ENCODE measurements at regions not wholly inside any gene's neighbourhood (a gene's known extent, or its start where the extent isn't known, plus 50 kb on each side); places are given as distances from the start of the nearest gene placed in this dataset.

DNA sequence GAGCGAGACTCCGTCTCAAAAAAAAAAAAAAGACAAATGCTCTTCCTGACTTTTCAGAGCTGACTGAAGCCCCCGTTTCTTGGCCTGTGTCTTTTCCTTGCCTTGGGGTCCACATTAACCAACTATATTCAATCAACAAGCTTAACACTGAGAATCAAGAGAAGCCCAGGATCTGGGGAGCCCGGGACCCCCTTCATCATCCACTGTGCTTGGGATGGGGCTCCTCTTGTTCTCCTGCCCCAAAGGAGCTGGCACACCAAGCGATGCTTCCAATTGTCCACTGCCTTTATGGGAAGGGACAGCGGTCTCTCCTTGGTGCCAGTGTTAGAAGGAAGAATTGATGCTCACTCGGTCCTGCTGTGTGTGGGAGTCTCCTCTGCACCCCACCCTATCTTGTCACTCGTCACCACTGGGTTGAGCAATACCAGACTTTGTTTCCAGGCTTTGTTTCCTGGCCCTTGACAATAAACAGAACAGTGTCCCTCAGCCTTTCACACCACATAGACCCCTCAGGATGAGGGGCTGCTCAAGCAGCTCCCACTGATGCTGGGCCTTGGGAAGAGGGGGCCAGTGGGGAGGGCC lies 146.7 kb downstream of the KCNJ12 start:
- no peak overlapping the region for H3K9ac ChIP-seq (ENCODE audit: low read length)
- H3K36me3 ChIP-seq (ENCODE audit: control insufficient read depth, low read depth, low read length) = no peaks in the 10 kb centered on the region
- H3K4me3 ChIP-seq (ENCODE audit: low read length) = no peak overlapping the region
- H3K4me1 ChIP-seq (ENCODE audit: control insufficient read depth, low read depth, low read length) = no peaks in the 10 kb centered on the region
- no peaks in the 10 kb centered on the region for H3K9me3 ChIP-seq (ENCODE audit: control insufficient read depth, low read depth, low read length)
- H3K27me3 ChIP-seq (ENCODE audit: control insufficient read depth, insufficient read depth, low read length) = no peaks in the 10 kb centered on the region
- H3K27ac ChIP-seq (ENCODE audit: low read length) = no peak overlapping the region

DNA sequence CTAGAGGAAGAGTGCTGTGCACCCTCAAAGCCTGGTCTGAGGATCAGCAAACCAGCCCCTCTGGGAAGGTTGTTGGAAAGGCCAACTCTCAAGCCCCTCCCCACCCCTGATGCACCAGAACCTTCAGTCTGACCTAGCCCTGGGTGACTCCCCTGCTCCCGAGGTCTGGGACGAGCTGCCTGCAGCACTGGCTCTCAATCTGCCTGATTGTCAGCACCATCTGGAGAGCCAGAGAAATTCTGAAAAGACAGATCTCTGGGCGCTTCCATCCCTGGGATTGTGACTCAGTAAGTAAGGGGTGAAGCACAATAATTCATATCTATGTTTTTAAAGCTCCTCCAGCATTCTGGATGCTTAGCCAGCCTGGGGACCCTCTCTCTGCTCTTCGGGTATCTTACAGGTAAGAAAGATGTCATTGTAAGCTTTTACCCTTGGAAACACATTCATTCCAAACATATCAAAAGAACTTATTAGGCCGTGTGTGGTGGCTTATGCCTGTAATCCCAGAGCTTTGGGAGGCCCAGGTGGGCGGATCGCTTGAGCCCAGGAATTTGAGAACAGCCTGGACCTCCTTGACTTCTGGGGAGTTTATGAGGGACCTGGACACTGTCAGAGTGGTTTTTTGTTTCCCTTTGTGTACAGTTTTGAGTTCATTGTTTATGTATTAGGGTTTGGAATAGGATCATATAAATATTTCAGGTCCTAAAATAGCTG lies 147.5 kb downstream of the KCNJ12 start:
- H3K4me3 ChIP-seq (ENCODE audit: low read length) = no peak overlapping the region
- no peaks in the 10 kb centered on the region for H3K27me3 ChIP-seq (ENCODE audit: control insufficient read depth, insufficient read depth, low read length)
- H3K9me3 ChIP-seq (ENCODE audit: control insufficient read depth, low read depth, low read length) = no peaks in the 10 kb centered on the region
- no peaks in the 10 kb centered on the region for H3K36me3 ChIP-seq (ENCODE audit: control insufficient read depth, low read depth, low read length)
- no peaks in the 10 kb centered on the region for H3K4me1 ChIP-seq (ENCODE audit: control insufficient read depth, low read depth, low read length)
- H3K9ac ChIP-seq (ENCODE audit: low read length) = no peak overlapping the region
- H3K27ac ChIP-seq (ENCODE audit: low read length) = no peak overlapping the region

GRCh38 chr17:21524211-21524591 lies 148.0 kb downstream of the KCNJ12 start:
- Histone ChIP-seq H3K9me3 (ENCODE audit: control insufficient read depth, low read depth, low read length) (no peaks in the 10 kb centered on the region), H3K9ac (ENCODE audit: low read length) (no peak overlapping the region), H3K4me1 (ENCODE audit: control insufficient read depth, low read depth, low read length) (no peaks in the 10 kb centered on the region), H3K4me3 (ENCODE audit: low read length) (no peak overlapping the region), H3K36me3 (ENCODE audit: control insufficient read depth, low read depth, low read length) (no peaks in the 10 kb centered on the region), H3K27me3 (ENCODE audit: control insufficient read depth, insufficient read depth, low read length) (no peaks in the 10 kb centered on the region), H3K27ac (ENCODE audit: low read length) (no peak overlapping the region)

DNA sequence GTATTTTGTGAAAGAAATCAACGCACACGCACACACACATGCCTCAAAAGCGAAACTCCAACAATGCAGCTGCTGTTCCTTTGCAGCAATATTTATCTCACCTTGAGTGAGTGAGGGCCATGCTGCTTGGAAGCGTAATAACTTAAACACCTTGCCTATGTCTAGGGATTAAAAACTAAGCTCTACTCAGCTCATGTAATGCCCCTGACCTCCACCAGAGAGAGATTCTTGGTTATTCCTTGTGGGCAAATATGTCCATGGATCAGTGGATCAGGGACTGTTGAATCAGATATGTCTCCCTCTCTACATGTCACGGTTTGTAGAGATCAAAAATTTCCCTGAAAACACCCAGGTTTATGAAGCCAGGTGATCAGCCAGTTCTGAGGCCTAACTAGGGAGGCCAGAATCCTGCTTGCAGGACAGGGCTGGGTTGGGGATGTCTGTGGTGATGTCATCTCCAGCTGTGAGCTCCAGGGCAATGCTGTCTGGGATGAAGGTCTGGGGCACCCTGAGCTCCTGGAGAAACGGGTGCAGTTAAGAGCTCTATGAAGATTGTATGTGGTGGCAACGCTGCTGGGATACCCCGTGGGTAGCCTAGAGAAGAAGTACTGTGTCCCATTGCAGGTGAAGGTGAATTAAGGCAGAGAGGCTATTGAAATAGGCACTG lies 149.4 kb downstream of the KCNJ12 start:
- Histone ChIP-seq H3K9ac (ENCODE audit: low read length) (no peak overlapping the region), H3K27me3 (ENCODE audit: control insufficient read depth, insufficient read depth, low read length) (no peaks in the 10 kb centered on the region), H3K27ac (ENCODE audit: low read length) (no peak overlapping the region), H3K9me3 (ENCODE audit: control insufficient read depth, low read depth, low read length) (no peaks in the 10 kb centered on the region), H3K4me3 (ENCODE audit: low read length) (no peak overlapping the region), H3K36me3 (ENCODE audit: control insufficient read depth, low read depth, low read length) (no peaks in the 10 kb centered on the region), H3K4me1 (ENCODE audit: control insufficient read depth, low read depth, low read length) (no peaks in the 10 kb centered on the region)

GRCh38 chr17:21528031-21528695 lies 152.0 kb downstream of the KCNJ12 start:
- no peak overlapping the region for H3K4me3 ChIP-seq (ENCODE audit: low read length)
- H3K27ac ChIP-seq (ENCODE audit: low read length) = no peak overlapping the region
- H3K4me1 ChIP-seq (ENCODE audit: control insufficient read depth, low read depth, low read length) = no peaks in the 10 kb centered on the region
- no peaks in the 10 kb centered on the region for H3K27me3 ChIP-seq (ENCODE audit: control insufficient read depth, insufficient read depth, low read length)
- H3K9ac ChIP-seq (ENCODE audit: low read length) = no peak overlapping the region
- H3K9me3 ChIP-seq (ENCODE audit: control insufficient read depth, low read depth, low read length) = no peaks in the 10 kb centered on the region
- H3K36me3 ChIP-seq (ENCODE audit: control insufficient read depth, low read depth, low read length) = no peaks in the 10 kb centered on the region

DNA sequence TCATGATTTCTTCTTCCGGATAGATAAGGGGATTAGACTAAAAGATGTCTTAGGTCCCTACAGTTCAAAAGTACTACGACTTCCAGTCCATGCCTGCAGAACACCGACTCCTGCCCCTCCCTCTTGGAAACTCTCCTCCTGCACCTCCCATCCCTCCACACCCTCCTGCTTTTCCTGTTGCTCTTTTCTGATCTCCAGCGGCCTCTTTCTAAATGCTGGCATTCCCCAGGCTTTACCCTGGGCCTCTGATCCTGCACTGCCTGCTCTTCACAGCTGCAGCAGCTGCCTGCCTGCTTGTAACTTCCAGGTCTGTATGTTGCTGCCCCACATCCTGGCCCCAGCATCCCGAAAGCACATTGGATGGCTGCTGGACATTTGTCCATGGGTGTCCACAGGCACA lies 154.2 kb downstream of the KCNJ12 start:
- H3K9me3 ChIP-seq (ENCODE audit: control insufficient read depth, low read depth, low read length) = no peaks in the 10 kb centered on the region
- no peaks in the 10 kb centered on the region for H3K4me1 ChIP-seq (ENCODE audit: control insufficient read depth, low read depth, low read length)
- H3K36me3 ChIP-seq (ENCODE audit: control insufficient read depth, low read depth, low read length) = peaks cover 8% of the 10 kb centered on the region
- no peaks in the 10 kb centered on the region for H3K27me3 ChIP-seq (ENCODE audit: control insufficient read depth, insufficient read depth, low read length)
- H3K4me3 ChIP-seq (ENCODE audit: low read length) = no peak overlapping the region
- H3K27ac ChIP-seq (ENCODE audit: low read length) = no peak overlapping the region
- no peak overlapping the region for H3K9ac ChIP-seq (ENCODE audit: low read length)

- H3K9me3 ChIP-seq (ENCODE audit: control insufficient read depth, low read depth, low read length) = no peaks in the 10 kb centered on the region
- H3K4me3 ChIP-seq (ENCODE audit: low read length) = no peak overlapping the region
- H3K27me3 ChIP-seq (ENCODE audit: control insufficient read depth, insufficient read depth, low read length) = no peaks in the 10 kb centered on the region
- no peak overlapping the region for H3K9ac ChIP-seq (ENCODE audit: low read length)
- H3K27ac ChIP-seq (ENCODE audit: low read length) = no peak overlapping the region
- H3K4me1 ChIP-seq (ENCODE audit: control insufficient read depth, low read depth, low read length) = no peaks in the 10 kb centered on the region
- peaks cover 8% of the 10 kb centered on the region for H3K36me3 ChIP-seq (ENCODE audit: control insufficient read depth, low read depth, low read length)
These were observed 154.7 kb downstream of the KCNJ12 start for GRCh38 chr17:21530841-21531240.

- H3K9me3 ChIP-seq (ENCODE audit: control insufficient read depth, low read depth, low read length) = no peaks in the 10 kb centered on the region
- no peak overlapping the region for H3K4me3 ChIP-seq (ENCODE audit: low read length)
- H3K36me3 ChIP-seq (ENCODE audit: control insufficient read depth, low read depth, low read length) = peaks cover 8% of the 10 kb centered on the region
- no peaks in the 10 kb centered on the region for H3K27me3 ChIP-seq (ENCODE audit: control insufficient read depth, insufficient read depth, low read length)
- no peak overlapping the region for H3K9ac ChIP-seq (ENCODE audit: low read length)
- no peak overlapping the region for H3K27ac ChIP-seq (ENCODE audit: low read length)
- no peaks in the 10 kb centered on the region for H3K4me1 ChIP-seq (ENCODE audit: control insufficient read depth, low read depth, low read length)
These were observed 156.7 kb downstream of the KCNJ12 start for GRCh38 chr17:21532763-21533385.

DNA sequence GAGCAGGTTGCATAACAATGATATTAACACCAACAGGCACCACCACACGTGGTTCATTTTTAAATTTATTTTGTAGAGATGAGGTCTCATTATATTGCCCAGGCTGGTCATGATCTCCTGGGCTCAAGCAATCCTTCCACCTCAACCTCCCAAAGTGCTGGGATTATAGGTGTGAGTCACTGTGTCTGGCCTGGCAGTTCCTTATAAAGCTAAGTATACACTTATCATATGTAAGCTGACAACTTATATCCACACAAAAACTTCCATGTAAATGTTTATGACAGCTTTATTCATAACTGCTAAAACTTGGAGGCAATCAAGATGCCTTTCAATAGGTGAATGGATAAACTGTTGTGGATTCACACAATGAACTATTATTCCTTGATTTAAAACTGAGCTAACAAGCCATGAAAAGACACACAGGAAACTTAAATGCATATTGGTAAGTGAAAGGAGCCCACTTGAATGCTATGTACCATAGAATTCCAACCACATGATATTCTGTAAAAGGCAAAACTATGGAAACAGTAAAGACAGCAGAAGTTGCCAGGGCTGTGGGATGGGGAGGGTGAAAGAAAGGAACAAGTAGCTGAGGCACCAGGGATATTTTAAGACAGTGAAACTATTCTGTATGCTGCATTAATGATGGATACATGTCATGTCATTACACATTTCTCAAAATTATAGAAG lies 156.5 kb upstream of the KCNJ18 start:
- no peak overlapping the region for H3K9ac ChIP-seq (ENCODE audit: low read length)
- H3K27me3 ChIP-seq (ENCODE audit: control insufficient read depth, insufficient read depth, low read length) = no peaks in the 10 kb centered on the region
- H3K27ac ChIP-seq (ENCODE audit: low read length) = no peak overlapping the region
- peaks cover 8% of the 10 kb centered on the region for H3K36me3 ChIP-seq (ENCODE audit: control insufficient read depth, low read depth, low read length)
- H3K9me3 ChIP-seq (ENCODE audit: control insufficient read depth, low read depth, low read length) = no peaks in the 10 kb centered on the region
- H3K4me3 ChIP-seq (ENCODE audit: low read length) = no peak overlapping the region
- H3K4me1 ChIP-seq (ENCODE audit: control insufficient read depth, low read depth, low read length) = no peaks in the 10 kb centered on the region

- peaks cover 8% of the 10 kb centered on the region for H3K36me3 ChIP-seq (ENCODE audit: control insufficient read depth, low read depth, low read length)
- no peak overlapping the region for H3K27ac ChIP-seq (ENCODE audit: low read length)
- H3K27me3 ChIP-seq (ENCODE audit: control insufficient read depth, insufficient read depth, low read length) = no peaks in the 10 kb centered on the region
- no peaks in the 10 kb centered on the region for H3K9me3 ChIP-seq (ENCODE audit: control insufficient read depth, low read depth, low read length)
- H3K9ac ChIP-seq (ENCODE audit: low read length) = no peak overlapping the region
- no peak overlapping the region for H3K4me3 ChIP-seq (ENCODE audit: low read length)
- no peaks in the 10 kb centered on the region for H3K4me1 ChIP-seq (ENCODE audit: control insufficient read depth, low read depth, low read length)
These were observed 155.0 kb upstream of the KCNJ18 start for GRCh38 chr17:21537302-21537701.

DNA sequence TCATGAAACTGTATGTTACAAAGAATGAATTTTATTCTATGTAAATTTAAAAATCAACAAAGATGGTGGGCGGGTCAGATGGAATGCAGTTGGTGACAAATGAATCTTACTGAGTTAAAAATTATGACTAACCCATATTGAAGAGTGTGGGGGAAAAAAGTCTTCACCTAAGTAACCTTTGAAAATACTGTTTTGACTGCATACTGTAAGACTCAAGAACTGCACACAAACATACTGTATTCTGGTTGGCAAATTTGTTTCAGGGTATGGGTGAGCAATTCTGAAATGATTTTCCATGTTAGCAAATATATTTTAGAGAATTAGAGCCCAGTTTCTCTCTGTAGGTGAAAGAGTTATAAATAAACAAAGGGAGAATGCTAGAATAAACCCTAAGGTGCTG lies 153.7 kb upstream of the KCNJ18 start:
- Histone ChIP-seq H3K36me3 (ENCODE audit: control insufficient read depth, low read depth, low read length) (peaks cover 8% of the 10 kb centered on the region), H3K27ac (ENCODE audit: low read length) (no peak overlapping the region), H3K9me3 (ENCODE audit: control insufficient read depth, low read depth, low read length) (no peaks in the 10 kb centered on the region), H3K4me1 (ENCODE audit: control insufficient read depth, low read depth, low read length) (no peaks in the 10 kb centered on the region), H3K9ac (ENCODE audit: low read length) (no peak overlapping the region), H3K4me3 (ENCODE audit: low read length) (no peak overlapping the region), H3K27me3 (ENCODE audit: control insufficient read depth, insufficient read depth, low read length) (no peaks in the 10 kb centered on the region)

Data from iPS-18a (cell line).